Hematopoietic multipotent progenitor cell treated with erythropoietin and hydrocortisone succinate and interleukin-3 and kit ligand, for 17 days (in vitro differentiated cells): ENCODE measurements at regions not wholly inside any gene's neighbourhood (a gene's known extent, or its start where the extent isn't known, plus 50 kb on each side); places are given as distances from the start of the nearest gene placed in this dataset.

Experiments used
- DNase-seq: peaks from one replicate; pipeline ENCODE4 v3.0.0-alpha.2; 2015; ENCODE audit warnings: low spot score

DNA sequence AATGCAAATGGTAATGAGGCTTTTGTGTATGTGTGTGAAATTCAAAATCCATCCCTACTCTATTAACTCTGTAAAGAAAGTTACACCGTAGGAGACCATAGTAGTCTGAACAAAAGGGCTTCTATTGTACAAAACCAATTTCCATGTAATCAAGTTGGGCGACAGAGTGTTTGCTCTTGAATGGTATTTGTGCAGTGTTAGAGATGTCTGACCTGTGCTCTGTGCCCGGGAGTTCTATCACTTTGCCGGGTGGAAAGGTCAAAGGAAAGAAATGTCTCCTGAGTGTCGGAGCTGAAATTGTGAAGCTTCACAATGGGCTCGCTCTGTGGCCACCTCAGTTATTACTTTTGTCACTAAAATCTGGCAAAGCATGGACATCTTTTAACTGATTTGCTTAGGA lies 312.0 kb downstream of the SAMD5 start:
- DNase-seq = no peak

DNA sequence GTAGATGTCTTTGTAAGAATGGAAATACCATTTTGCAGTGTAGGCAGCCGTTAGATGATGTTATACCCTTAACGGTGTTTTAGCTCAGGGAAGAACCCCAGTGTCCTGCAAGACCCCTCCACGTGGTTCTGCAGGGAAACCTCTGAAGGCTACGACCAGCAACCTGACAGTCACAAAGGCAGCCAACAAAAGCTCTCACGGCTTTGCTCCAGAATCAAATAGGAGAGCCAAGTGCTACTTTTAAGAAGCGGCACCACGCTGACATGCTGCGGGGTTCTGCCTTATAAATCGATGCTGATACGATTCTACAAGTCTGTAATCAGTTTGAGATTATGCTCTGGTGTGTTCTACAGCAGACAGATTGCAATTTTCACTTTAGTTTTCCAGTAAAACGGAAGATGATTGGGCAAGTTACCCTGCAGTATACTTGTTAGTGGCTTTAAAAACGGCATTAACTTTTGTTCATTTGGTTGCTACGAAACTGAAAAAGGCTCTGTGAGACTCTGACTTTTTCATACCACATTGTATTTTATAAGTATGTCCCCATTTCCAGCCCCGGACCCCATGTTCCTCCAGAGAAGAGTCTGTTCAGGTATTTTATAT lies 312.9 kb downstream of the SAMD5 start:
- DNase-seq = no peak

DNA sequence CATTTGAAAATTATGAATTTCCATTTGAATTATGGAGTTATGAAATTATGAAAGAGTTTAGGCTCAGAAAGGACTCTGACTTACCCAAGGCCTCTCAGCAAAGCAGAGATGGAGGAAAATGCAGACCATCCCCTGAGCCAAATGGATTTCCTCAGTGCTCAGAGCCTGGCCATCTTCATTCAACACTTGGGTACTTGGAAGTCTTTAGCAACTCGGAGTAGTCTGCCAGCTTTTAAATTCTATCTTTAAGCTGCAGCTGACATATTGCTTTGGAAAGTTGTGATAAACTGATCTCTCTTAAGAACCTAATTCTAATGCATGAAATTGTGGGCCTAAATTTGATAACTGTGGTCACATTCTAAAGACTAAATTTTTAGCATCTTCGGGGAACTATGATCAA lies 315.4 kb downstream of the SAMD5 start:
- no peak for DNase-seq

DNA sequence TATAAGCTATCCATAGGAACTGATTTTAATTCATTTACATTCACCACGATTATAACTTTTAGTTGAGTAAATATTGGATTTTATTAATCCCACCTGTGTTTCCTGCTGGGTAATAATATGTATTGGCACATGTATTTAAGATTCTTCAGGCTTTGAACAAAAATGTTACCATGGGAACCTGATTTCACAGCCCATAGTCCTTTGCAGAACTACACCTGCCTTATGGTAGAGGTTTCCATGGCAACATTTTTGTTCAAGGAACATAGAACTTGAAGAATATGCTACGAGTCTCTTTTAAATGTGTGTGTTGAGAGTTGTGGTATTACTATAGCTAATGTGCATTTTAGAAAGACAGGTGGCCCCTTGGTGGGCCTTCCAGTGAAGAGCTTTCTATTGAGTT lies 317.4 kb downstream of the SAMD5 start:
- no peak for DNase-seq

DNA sequence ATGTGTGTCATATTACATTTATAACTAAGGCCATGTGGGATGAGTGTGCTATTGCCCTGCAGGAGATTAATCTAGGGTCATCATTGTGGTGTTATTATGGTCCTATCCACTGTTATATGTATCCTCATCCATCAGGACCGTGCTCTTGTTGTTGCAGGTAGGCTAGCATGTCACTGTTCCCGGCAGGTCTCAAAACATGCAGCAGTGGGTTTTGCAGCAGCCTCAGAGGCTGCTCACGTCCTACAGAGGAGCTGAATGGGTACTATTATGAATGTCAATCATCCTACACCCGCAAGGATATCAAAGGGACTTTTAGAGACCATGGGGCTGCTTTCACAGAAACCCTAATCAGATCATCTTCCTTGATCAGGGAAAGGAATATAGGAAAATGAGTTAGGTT lies 318.2 kb downstream of the SAMD5 start:
- DNase-seq = no peak

DNA sequence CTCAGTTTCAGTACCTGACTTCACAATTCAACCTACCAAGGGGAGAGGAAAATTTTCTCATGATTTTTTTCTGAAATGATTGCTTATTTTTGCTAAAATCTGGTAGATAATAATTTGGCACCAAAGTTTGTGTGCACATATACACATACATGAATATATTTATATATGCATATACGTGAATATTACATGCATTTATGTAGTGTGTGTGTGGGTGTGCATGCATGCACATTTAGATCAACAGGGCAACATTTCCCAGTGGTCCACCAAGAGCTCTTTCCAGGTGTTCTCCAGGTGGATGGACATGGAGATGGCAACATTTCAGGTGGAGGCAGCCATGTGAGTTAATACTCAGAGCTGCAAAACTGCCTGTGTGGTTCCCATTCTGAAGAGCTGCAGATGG lies 320.9 kb downstream of the SAMD5 start:
- DNase-seq = no peak

DNA sequence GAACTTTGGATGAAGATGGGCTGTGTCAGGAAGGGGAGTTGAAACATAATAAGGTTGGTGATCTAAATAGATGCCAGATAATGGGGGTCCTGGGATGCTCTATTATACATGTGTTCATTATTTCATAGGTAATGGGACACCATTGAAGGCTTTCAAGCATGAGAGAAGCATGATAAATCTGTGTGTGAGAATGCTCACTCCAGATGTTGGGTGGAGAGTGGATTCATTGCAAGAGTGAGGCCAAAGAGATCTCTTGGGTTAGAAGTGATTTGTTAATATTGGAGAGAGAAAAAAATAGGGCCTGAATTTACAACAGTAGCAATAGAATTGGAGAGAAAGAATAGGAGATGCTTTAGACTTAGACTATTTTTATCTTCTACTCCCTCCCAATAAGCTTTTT lies 321.3 kb downstream of the SAMD5 start:
- no peak for DNase-seq

DNA sequence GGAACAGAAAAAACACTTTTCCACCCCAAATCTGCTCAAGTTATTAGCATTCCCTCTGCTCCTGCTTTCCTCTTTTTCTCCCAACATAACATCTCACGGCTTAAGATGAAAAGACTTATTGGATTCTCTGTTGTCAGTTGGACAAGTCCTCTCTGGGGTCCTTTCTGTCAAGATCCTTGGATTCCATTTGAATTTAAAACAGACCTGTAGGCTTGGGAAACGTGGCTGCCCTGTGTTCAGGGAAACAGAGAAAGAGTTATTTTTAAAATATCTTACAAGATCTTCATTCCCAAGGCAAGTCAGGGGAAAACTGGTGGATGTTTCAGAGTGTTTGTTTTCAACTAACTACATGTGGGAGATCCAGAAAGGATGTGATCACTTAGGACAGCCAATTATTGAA lies 322.9 kb downstream of the SAMD5 start:
- no peak for DNase-seq

DNA sequence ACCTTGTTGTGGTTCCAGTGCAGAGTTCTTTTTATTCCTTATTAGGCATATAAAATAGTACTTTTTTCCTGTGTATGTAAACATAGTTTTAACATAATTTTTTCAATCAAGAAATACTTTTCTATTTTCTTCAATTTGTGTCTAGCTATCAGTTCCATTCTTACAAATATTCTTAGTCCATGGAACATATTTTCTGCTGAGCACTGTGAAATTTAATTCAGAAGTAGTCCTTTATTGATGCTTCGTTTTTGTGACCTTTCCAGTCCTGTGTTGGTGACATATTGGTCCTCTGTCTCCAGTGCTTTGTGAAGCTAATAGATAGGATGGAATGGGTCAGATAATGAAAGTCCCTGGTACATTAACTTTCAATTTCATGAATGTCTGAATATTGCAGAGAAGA lies 325.1 kb downstream of the SAMD5 start:
- no peak for DNase-seq

DNA sequence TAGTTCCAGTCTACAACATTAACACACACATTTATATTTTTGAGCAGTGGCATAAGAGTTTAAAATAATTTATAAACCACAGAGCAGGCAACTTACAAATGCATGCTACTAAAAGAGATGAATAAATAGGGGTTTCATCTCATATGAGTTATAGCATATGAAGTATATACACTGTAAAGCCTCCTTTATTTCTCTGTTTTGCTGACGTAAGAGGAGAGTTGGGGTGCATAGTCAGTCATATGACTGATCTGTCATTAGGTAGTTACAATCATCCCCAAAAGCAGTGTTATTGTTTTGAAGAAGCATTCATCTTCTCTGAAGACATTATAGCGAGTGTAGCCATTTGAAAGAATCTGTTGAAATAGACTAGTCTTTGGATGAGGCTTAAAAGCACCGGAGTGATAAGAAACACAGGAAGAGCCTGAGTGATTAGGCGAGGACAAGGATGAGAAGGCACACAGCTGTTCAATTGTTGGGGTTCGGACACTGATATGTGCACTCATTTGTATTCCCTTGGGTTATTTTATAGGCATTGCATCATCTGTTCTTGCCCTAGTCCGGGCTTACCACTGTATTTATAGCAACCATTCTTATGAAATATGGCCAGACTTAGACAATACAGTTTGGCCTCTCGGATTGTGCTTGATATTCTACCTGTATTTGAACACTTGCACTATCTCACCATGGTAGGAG lies 325.7 kb downstream of the SAMD5 start:
- no peak for DNase-seq

DNA sequence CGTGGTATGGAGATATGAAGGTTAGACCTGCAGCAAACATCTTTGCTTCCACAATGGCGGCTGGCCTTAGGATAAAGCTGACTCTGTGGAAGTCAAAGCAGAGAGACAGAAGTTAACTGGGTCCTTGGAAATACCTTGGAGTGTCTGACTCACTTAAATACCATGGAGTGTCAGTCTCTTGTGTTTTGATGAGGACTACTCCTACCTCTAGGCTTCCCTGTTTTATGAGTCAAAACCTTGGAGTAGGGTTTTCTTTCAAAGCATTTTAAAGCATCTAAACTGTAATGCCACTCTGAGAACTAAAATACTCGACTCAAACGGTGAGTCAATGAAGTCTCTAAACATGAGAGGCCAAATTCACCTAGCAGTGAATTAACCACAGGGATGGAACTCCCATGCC lies 329.1 kb downstream of the SAMD5 start:
- DNase-seq = no peak

DNA sequence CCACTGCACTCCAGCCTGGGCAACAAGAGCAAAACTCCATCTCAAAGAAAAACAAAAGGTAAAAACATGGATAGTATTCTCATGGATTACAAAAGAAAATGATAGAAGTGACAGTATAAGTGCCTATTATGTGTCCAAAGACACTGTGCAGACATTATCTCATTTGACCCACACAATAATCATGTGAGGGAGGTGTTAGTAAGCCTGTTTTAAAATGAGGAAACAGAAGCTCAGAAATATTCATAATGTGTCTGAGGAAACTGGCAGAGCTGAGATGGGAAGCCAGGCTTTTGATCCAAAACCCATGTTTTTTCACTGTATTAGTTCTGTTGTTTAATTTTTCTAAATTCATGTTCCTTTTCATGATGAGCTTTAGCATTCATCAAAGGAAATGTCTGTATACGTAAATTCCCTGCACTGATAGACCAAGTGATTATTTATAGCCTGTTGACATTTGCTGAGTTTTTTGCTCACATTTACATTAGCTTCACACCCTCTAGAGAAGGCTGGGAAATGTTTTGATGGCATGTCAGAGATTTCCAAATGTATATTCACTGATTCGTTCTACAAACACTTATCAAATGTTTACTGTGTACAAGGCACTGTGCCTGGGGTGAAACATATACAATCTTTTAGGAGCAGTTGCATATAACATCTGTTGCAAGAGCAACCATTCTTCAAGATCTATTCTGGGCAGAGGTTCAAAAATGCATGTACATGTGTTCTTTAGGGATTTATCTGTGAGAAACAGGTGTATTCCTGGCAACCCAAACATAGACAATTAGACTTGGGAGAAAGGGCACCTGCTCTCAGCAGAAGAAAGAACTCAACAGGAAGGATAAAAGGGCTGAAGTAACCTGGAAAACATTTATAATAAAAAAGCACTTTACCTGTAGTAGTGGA lies 331.5 kb downstream of the SAMD5 start:
- no peak for DNase-seq

DNA sequence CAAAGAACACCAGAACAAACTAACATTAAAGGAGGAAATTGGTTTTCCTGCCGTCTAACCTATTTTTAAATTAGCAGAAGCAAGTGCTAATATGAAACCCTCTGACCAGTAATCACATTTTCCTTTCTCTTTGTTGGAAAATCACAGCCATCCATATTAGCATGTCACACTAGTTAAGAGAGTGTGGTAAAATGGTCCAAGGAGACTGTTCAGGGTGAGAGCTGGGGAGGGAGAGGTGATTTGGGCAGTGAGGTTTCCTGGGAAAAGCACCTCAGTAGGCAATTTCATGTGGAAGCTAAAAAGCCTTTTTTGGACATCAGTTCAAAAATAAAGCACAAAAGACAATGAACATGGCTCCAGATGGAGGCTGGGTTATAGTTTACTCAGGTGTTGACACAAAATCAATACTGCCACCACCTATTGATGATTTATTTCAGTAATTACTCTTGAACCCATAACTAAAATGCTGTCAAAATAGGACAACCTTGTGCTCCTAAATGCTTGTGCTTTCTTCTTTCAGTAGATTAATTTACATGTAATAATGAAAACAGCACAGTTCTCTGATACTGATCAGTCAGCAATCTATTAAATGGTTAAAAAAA lies 333.2 kb downstream of the SAMD5 start:
- DNase-seq = no peak

DNA sequence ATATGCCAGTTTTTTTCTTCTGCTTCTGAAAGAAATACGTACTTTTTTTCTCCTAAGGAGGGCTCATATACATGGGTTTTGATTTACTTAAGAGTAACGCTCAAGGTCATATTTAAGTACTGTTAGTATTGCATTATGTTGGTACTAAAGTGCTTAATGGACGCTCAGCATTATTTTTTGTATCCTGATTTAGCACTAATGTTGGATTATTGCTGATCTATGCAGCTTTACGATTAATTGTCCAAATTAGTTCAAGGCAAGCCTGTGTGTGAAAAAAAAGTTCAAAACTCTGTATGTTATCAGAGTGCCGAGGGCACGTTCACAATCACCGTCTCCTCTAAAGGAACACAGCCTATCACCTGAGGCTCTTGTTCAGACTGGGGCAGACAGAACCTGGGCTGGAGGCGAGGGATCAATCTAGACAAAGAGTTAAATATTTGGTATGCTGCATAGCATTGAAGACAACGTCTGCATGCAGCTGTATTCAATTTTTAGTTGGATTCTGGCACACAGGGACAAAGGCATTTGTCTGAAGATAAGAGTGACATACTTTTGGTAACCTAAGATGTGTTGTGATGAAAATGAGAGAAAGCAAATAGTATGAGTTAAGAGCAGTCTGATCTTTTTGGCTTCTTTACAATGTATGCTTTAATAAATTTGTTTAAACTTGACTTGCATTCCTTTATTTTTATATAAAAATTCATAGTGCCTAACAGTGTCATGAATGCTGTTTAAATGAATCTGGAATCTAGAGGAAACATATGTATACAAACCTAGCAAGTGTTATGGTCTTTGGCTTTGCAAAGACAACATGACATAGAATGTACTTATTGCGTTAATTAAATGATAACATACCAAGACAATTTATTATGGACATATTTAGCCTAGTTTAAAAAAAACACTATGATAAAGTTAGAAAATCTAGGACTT lies 341.2 kb downstream of the SAMD5 start:
- no peak for DNase-seq

DNA sequence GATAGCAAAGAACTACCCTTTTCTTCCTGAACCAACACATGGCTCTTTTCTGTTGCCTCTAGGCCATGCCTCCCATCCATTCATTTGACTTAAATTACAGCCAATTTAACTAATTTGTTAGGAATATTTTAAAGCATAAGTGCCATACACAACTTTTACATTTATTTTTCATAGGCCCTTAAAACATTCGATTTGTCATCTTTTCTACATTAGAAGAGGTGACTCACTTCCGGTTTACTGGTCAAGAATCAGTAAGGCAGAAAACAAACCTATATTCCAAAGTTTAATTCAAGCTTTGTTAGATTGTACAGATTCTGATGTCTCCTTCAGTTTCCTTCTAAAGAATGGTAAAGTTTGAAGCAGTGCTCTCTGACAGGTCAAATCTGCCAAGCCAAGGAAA lies 344.3 kb downstream of the SAMD5 start:
- no peak for DNase-seq

DNA sequence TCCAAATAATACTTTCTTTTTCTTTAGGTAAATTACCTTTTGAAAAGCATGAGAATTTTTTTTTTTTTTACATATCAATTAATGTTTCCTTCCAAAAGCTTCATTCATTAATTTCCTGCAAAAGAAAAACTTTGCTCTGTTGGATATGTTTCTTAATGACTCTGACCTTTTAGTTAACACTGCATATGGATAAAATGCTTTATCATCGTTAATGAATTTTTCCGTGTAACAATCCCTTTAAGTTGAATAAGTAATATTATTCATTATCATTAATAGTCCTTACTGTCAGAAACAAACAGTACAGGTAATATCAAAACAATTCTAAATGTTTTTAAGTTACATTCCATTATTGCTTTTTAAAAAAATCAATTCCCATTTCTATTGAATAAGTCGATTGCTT lies 345.1 kb downstream of the SAMD5 start:
- no peak for DNase-seq

DNA sequence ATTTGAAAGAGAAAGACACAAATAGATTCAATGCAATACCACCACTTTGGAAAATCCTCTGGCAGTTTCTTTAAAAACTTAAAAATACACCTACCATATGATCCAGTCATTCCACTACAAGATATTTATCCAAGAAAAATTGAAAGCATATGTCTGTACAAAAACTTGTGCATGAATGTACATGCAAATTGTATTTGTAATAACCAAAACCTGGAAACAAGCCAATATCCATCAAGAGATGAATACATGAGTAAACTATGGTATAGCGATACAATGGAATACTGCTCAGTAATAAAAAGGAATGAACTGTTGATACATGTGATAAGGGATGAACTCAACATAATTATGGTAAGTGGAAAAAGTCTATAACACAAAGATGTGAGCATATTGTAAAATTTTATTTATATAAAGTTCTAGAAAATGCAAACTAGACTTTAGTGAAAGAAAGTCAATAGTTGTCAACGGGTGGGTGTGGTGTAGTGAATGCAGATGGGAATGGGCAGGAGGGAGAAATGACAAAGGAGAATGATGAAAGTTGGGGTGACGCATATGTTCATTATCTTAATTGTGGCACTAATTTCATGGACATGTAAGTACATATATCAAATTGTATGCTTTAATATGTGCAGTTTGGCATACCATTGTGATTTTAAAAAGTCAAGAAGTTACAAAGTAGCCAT lies 347.5 kb downstream of the SAMD5 start:
- no peak for DNase-seq

DNA sequence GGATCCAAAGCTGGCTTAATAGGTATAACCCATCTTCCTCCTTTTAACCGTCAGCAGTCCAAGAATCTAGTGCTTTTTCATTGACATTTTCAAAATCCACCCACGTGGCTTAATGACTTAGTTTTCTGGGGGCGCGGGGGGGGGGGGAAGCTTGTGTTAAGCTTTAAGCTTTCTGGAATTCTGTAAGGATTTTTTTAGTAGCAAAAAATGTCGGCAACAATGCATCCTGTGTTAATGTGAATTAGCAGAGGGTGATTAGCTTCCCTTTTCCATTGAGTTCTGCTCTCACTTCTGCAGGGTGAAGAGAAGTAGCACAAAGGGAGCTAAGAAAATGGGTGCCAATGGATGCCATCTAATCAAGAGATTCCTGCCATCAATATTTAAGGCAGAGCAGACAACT lies 348.2 kb downstream of the SAMD5 start:
- no peak for DNase-seq

DNA sequence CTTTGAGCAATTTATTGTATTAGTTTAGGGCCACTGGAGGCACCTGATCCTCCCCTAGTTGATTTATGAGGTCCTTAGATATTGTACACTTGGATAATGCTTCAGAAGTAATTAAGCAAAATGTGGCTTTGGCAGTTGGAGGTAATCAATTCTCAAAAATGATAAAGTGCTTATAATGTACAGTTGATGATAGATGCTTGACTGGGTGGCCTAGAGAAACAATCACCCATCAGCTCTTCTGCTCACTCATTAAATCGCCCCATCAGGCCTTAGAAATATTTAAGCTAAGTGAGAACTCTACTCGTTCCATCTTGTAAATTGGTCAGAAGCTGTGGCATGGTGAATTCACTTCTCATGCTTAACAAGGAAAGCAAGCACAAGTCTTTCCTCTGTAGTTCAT lies 349.9 kb downstream of the SAMD5 start:
- DNase-seq = no peak

DNA sequence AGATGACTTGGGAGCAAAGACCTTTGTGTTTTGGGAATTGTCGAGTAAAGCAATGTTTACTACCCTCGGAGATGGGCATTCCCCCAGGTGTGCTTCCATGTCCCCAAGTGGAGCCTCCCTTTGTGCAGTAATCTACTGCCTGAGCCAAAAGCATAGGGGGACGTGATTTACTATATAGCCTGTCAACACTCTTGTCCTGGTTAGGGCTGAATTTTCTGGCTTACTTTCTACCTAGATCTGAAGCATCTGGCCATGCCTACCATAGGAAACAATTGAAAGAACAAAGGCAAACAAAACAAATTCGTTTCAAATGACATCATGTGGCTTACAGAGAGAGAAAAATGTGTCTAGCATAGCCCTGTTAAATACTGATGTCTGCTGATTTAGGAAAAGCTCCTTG lies 350.6 kb downstream of the SAMD5 start:
- no peak for DNase-seq

DNA sequence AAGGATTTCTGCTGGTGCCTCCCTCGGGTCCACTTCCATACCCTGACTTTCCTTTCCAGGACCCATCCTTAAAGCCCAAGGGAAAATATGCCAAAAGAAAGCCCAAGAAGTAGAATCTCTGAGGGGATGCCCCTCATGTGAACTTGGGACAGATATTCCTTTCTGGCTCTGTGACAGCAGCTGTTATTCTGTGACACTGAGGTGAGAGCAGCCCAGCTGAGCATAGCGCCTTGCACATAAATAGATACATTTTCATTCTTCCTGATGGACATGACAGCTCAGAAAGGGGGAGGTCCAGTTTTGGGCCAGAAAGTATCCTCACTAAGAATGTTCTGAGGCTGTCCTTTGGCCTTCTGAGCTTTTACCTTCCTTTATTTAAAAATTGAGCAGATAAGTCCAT lies 353.2 kb downstream of the SAMD5 start:
- DNase-seq = no peak
